ENCODE measurements at regions not wholly inside any gene's neighbourhood (a gene's known extent, or its start where the extent isn't known, plus 50 kb on each side); places are given as distances from the start of the nearest gene placed in this dataset.
A peak's percentile ranks its signal among the peaks of the same experiment; 100 is the strongest.

DNA sequence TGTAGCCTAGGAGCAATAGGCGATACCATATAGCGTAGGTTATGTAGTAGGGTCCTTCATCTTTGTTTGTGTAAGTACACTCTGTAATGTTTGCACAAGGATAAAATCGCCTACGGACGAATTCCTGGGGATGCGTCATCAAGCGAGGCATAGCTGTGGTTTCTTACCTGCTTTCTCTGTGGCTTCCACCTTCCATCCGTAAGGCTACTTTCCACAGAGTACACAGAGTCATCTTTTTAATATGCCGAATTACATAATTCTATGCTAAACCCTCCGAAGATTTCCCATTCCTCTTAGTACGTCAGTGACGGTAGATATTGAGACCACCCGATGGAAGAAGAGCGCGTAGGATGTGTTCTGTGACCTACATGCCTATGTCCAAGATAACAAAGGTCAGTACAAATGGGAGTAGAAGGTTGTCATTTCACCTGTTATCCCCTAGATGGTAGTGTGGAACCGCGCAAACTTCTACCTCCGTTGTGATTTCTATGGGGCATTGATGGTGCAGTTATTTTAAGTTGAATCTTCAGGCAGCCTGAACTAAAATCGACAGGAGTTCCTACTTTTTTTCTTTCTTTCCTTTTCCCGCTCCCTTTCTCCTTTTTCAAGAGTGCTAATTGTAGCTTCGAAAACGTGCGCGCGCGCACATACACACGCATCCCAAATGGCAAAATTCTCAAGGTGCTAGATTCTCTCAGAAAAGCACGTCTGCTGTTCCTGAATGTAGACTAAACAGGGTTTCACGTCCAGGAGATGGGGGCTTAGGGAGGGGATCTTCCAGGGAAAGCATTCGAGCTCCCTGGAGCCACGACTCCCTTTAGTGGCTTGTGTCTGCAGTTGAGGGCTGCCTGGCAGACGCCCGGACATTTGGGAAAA, 111.7 kb upstream of the MBL2 start:
- WGBS (ENCODE audit: insufficient coverage, low coverage, low lambda C conversion rate, missing lambda C conversion rate) = 13% methylated on average over 32 of the region's 33 CpGs
- H3K9me3 ChIP-seq = no peaks in the 10 kb centered on the region
- no peak overlapping the region for H3K4me3 ChIP-seq
- intact Hi-C loops (cut with DNase I) = no loop called here
- H3K36me3 ChIP-seq = no peaks in the 10 kb centered on the region
- H3K27ac ChIP-seq = no peak overlapping the region
- H3K27me3 ChIP-seq = no peaks in the 10 kb centered on the region
- TF ChIP-seq POLR2A (IDR thresholded peaks at IDR 0.05) = no peak
- TF ChIP-seq, protein P1, sequence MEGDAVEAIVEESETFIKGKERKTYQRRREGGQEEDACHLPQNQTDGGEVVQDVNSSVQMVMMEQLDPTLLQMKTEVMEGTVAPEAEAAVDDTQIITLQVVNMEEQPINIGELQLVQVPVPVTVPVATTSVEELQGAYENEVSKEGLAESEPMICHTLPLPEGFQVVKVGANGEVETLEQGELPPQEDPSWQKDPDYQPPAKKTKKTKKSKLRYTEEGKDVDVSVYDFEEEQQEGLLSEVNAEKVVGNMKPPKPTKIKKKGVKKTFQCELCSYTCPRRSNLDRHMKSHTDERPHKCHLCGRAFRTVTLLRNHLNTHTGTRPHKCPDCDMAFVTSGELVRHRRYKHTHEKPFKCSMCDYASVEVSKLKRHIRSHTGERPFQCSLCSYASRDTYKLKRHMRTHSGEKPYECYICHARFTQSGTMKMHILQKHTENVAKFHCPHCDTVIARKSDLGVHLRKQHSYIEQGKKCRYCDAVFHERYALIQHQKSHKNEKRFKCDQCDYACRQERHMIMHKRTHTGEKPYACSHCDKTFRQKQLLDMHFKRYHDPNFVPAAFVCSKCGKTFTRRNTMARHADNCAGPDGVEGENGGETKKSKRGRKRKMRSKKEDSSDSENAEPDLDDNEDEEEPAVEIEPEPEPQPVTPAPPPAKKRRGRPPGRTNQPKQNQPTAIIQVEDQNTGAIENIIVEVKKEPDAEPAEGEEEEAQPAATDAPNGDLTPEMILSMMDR (IDR thresholded peaks at IDR 0.05) = peak; percentile 69 to 85 (median 74)
- ATAC-seq (peak; percentile 97 to 100 (median 98)), DNase-seq (peak in 1 of 3 donors; percentile 51)
- no peaks in the 10 kb centered on the region for H3K4me1 ChIP-seq

DNA sequence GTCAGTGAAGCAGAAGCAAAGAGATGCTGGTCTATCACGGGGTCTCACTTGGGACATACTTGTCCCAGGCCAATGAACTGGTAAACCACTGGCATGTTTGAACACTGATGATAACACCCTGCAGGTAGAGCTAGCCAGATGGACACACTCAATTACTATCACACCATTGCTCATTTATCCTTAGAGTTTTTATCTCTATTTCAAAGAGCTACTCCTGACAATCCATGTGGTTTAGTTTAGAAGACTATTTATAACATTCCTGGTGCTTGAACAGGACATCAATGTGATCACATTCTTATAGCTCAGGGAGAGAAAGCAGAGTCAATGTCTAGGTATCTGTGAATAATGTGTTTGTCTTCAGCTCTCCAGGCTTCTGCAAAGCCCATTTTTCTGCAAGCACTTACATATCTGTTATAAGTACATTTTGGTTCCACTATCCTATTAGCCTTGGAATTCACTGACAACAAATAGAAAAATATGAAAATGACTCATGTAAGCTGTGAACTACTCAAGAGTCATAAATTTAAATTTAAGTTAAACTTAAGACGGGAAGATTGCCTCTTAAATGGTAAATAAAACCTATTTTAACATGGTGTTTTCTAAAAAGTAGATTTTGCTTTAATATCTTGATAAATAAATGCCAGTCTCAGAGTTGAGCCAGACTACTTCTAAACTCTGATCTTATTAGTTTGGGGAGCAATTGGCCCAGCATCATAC, 106.7 kb upstream of the MBL2 start:
- no peak for TF ChIP-seq POLR2A (IDR thresholded peaks at IDR 0.05)
- TF ChIP-seq, protein P1 (IDR thresholded peaks at IDR 0.05) = no peak
- ATAC-seq (no peak), DNase-seq (no peak)
- no peaks in the 10 kb centered on the region for H3K4me1 ChIP-seq
- no peak overlapping the region for H3K4me3 ChIP-seq
- intact Hi-C loops (cut with DNase I) = no loop called here
- H3K27ac ChIP-seq = no peak overlapping the region
- no peaks in the 10 kb centered on the region for H3K27me3 ChIP-seq
- no peaks in the 10 kb centered on the region for H3K9me3 ChIP-seq
- no peaks in the 10 kb centered on the region for H3K36me3 ChIP-seq
- WGBS (ENCODE audit: insufficient coverage, low coverage, low lambda C conversion rate, missing lambda C conversion rate) = 49% methylated on average over 2 of the region's 2 CpGs

DNA sequence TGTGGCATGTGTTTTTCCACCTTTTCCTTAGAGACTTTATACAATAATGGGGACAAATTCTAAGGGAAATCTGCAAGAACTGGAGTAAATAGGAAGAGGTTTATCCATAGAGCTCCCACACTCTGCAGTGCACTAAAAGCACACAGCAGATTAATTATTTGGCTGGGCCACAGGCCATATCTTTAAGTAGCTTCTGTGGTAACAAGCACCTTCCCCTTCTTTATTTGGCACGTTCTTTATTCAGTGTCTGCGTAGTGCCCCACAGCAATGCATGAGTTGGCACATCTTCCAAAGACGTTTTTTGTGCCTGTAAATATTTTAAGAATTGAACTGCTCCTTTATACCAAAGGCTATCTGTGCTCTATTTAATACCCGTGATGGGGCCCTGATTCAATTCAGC, 104.9 kb upstream of the MBL2 start:
- Histone ChIP-seq H3K4me3 (no peak overlapping the region), H3K36me3 (no peaks in the 10 kb centered on the region), H3K27ac (no peak overlapping the region), H3K4me1 (no peaks in the 10 kb centered on the region), H3K27me3 (no peaks in the 10 kb centered on the region), H3K9me3 (no peaks in the 10 kb centered on the region)
- intact Hi-C loops (cut with DNase I) = no loop called here
- DNase-seq (no peak), ATAC-seq (no peak)
- TF ChIP-seq, protein P1 (IDR thresholded peaks at IDR 0.05) = no peak
- no peak for TF ChIP-seq POLR2A (IDR thresholded peaks at IDR 0.05)
- WGBS (ENCODE audit: insufficient coverage, low coverage, low lambda C conversion rate, missing lambda C conversion rate) = 60% methylated on average over 4 of the region's 4 CpGs

DNA sequence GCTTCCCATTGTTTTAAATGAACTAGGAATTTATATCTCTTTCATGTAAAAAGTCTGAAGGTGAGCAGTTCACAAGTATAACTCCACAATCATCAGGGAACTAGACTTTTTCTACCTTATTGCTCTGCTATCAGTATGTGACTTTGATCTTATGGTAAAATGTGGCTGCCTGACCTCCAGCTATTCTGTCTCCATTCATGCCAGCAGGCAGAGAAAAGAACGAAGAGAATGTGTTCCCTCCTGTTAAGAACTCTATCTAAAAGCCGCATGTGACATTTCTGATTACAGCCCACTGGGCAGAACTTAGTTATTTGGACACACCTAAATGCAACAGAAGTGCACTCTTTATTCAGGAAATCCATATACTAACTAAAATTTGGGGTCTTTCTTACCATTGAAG, 102.8 kb upstream of the MBL2 start:
- TF ChIP-seq, protein P1 (IDR thresholded peaks at IDR 0.05) = no peak
- no peak for TF ChIP-seq POLR2A (IDR thresholded peaks at IDR 0.05)
- no peak for DNase-seq
- Histone ChIP-seq H3K36me3 (no peaks in the 10 kb centered on the region), H3K27ac (no peak overlapping the region), H3K4me1 (no peaks in the 10 kb centered on the region), H3K9me3 (no peaks in the 10 kb centered on the region), H3K4me3 (no peak overlapping the region), H3K27me3 (no peaks in the 10 kb centered on the region)
- intact Hi-C loops (cut with DNase I) = no loop called here
- ATAC-seq = no peak
- WGBS (ENCODE audit: insufficient coverage, low coverage, low lambda C conversion rate, missing lambda C conversion rate) = 61% methylated on average over 2 of the region's 2 CpGs
